Progenitor cell of endocrine pancreas (in vitro differentiated cells): ENCODE measurements at regions not wholly inside any gene's neighbourhood (a gene's known extent, or its start where the extent isn't known, plus 50 kb on each side); places are given as distances from the start of the nearest gene placed in this dataset.

Experiments used
- DNase-seq: peaks from one replicate; pipeline ENCODE4 v3.0.0; 2021; ENCODE audit warnings: low spot score; ENCODE audit not compliant: unreplicated experiment
- H3K27ac Mint-ChIP-seq: 2 replicates; pipeline ENCODE4 v1.8.0; 2021; ENCODE audit warnings: mild to moderate bottlenecking, moderate library complexity, mixed read lengths
- H3K27me3 Mint-ChIP-seq: 2 replicates; pipeline ENCODE4 v1.8.0; 2021; ENCODE audit warnings: mixed read lengths
- H3K36me3 Mint-ChIP-seq: 2 replicates; pipeline ENCODE4 v1.8.0; 2022; ENCODE audit warnings: mixed read lengths; ENCODE audit not compliant: insufficient read depth
- H3K4me1 Mint-ChIP-seq: 2 replicates; pipeline ENCODE4 v1.8.0; 2021; ENCODE audit warnings: low read depth, mixed read lengths
- H3K4me3 Mint-ChIP-seq: 2 replicates; pipeline ENCODE4 v1.8.0; 2021; ENCODE audit warnings: low read depth, mild to moderate bottlenecking, moderate library complexity, mixed read lengths
- H3K9me3 Mint-ChIP-seq: 2 replicates; pipeline ENCODE4 v1.8.0; 2021; ENCODE audit warnings: low read depth, mixed read lengths
- TF ChIP-seq, protein P1 (sequence below): fragments of 200-600 bp; sonication (generic); IDR thresholded peaks from one replicate; pipeline ENCODE4 v1.5.0; 2021; ENCODE audit warnings: antibody characterized with exemption, mild to moderate bottlenecking; ENCODE audit not compliant: unreplicated experiment

DNA sequence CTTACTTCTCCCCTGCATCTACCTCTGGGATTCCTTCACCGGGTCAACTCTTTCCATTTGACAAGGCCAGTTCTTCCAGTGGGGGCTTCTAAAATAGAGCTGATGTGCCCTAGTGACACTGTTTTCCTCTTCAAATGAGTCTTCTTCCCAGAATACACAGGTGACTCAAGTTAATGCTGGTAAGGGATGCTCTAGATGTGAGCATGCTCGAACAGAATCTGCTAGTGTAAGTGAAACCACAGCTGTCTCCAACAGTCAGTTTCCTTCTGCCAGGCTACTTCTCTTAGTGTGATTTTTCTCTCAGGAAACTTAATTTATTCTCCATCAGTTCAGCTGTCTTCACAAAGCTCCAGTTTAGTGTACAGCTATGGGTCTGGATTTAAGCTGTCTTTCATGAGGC is 194.9 kb upstream of the C1orf87 start:
- Mint-ChIP-seq H3K4me1 (no peaks in the 10 kb centered on the region), H3K36me3 (no peaks in the 10 kb centered on the region), H3K27me3 (no peaks in the 10 kb centered on the region), H3K9me3 (peaks cover 4% of the 10 kb centered on the region), H3K27ac (no peak overlapping the region), H3K4me3 (no peak overlapping the region)
- no peak for DNase-seq
- TF ChIP-seq, protein P1, sequence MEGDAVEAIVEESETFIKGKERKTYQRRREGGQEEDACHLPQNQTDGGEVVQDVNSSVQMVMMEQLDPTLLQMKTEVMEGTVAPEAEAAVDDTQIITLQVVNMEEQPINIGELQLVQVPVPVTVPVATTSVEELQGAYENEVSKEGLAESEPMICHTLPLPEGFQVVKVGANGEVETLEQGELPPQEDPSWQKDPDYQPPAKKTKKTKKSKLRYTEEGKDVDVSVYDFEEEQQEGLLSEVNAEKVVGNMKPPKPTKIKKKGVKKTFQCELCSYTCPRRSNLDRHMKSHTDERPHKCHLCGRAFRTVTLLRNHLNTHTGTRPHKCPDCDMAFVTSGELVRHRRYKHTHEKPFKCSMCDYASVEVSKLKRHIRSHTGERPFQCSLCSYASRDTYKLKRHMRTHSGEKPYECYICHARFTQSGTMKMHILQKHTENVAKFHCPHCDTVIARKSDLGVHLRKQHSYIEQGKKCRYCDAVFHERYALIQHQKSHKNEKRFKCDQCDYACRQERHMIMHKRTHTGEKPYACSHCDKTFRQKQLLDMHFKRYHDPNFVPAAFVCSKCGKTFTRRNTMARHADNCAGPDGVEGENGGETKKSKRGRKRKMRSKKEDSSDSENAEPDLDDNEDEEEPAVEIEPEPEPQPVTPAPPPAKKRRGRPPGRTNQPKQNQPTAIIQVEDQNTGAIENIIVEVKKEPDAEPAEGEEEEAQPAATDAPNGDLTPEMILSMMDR = no peak

DNA sequence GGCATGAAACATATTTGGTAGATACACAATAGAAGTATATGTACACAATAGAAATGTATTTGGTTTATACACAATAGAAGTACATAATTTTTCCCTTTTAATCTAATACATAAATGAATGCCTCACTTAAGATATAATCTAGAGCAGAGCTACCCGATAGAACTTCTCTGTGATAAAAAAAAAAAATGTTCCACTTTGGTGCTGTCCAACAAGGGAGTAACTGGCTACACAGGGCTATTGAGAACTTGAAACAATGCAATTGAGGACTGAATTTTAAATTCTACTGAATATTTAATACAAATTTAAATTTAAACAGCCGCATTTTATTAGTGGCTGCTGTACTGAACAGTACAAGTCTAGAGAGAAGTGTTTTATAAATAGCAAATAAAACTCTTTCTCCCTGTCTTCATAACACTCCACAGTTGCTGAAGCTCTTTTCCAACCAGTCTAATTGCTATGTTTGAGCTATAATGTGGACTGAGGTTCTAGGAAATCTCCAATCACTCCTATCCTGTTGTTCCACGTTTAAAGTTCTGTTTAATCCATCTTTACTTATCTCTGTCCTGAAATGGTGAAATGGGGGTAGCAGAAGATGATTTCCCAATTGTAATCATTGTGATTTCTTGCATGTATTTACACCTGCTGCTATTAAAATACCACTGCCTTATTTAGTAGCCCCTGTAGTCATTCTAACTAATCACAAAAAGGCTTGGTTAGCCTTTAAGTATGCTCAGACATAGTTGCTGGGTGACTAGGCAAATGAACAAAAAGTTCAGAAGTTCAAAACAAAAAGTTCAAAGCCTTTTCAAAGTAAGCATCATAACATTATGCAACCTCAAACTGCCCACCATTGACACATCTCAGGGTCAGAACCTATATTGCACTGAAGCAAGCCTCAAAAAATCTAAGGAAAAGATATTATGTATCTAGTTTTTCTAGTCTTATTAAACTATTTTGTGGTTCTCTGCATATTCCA is 192.3 kb upstream of the C1orf87 start:
- Mint-ChIP-seq H3K27ac (no peak overlapping the region), H3K27me3 (peaks cover 4% of the 10 kb centered on the region), H3K36me3 (no peaks in the 10 kb centered on the region), H3K9me3 (peaks cover 4% of the 10 kb centered on the region), H3K4me3 (no peak overlapping the region), H3K4me1 (no peaks in the 10 kb centered on the region)
- TF ChIP-seq, protein P1 = no peak
- no peak for DNase-seq

GRCh38 chr1:60262701-60263100 is 189.1 kb upstream of the C1orf87 start:
- Mint-ChIP-seq H3K36me3 (no peaks in the 10 kb centered on the region), H3K4me3 (no peak overlapping the region), H3K4me1 (no peaks in the 10 kb centered on the region), H3K27me3 (peaks cover 4% of the 10 kb centered on the region), H3K9me3 (no peaks in the 10 kb centered on the region), H3K27ac (no peak overlapping the region)
- TF ChIP-seq, protein P1 = no peak
- DNase-seq = no peak

GRCh38 chr1:60257531-60257930 is 184.0 kb upstream of the C1orf87 start:
- Mint-ChIP-seq H3K4me1 (no peaks in the 10 kb centered on the region), H3K4me3 (no peak overlapping the region), H3K9me3 (no peaks in the 10 kb centered on the region), H3K27me3 (no peaks in the 10 kb centered on the region), H3K27ac (no peak overlapping the region), H3K36me3 (no peaks in the 10 kb centered on the region)
- TF ChIP-seq, protein P1 = no peak
- DNase-seq = no peak

- Mint-ChIP-seq H3K4me3 (no peak overlapping the region), H3K4me1 (no peaks in the 10 kb centered on the region), H3K36me3 (no peaks in the 10 kb centered on the region), H3K9me3 (no peaks in the 10 kb centered on the region), H3K27me3 (no peaks in the 10 kb centered on the region), H3K27ac (no peak overlapping the region)
- DNase-seq = no peak
- TF ChIP-seq, protein P1 = no peak
Measured at GRCh38 chr1:60255565-60255964, 182.0 kb upstream of the C1orf87 start.
